GM13977 (cell line): ENCODE measurements at regions not wholly inside any gene's neighbourhood (a gene's known extent, or its start where the extent isn't known, plus 50 kb on each side); places are given as distances from the start of the nearest gene placed in this dataset.

Experiments used
- DNase-seq: peaks from one replicate; pipeline ENCODE4 v3.0.0; 2012; ENCODE audit warnings: low spot score
- in situ Hi-C: fragments of 300-500 bp; cut with MboI; formaldehyde crosslinking; loops from one replicate; pipeline ENCODE4 v1.12.0; 2022; ENCODE audit warnings: low sequenced_read_pairs, low pct_unique_long_range_greater_than_20kb, mixed read lengths, inconsistent platforms; ENCODE audit not compliant: unreplicated experiment
- TF ChIP-seq, protein P1 (sequence below): IDR thresholded peaks from 2 replicates; pipeline ENCODE4 v1.5.1; 2012; ENCODE audit warnings: mild to moderate bottlenecking, control low read depth; ENCODE audit not compliant: insufficient read depth; ENCODE audit errors: extremely low read depth, missing control alignments

DNA sequence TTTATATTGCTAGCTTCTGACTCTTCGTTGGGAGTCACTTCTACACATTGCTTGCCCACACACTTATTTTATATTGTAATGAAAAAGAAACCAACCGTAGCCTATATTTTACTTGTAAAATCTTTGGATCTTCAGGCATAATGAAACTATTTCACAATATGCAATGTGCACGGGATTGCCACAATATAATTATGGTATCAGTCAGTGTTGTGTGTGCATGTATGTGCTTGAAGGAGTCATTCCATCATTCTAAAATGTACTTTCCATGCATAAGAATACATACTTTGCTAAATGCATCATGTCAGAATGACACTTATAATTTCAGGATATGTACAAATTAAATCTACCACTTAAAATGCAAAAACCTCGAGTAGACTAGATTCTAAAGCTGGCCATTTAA lies 64.0 kb upstream of the TLE4 start:
- in situ Hi-C loops: no loop called here
- TF ChIP-seq, protein P1, sequence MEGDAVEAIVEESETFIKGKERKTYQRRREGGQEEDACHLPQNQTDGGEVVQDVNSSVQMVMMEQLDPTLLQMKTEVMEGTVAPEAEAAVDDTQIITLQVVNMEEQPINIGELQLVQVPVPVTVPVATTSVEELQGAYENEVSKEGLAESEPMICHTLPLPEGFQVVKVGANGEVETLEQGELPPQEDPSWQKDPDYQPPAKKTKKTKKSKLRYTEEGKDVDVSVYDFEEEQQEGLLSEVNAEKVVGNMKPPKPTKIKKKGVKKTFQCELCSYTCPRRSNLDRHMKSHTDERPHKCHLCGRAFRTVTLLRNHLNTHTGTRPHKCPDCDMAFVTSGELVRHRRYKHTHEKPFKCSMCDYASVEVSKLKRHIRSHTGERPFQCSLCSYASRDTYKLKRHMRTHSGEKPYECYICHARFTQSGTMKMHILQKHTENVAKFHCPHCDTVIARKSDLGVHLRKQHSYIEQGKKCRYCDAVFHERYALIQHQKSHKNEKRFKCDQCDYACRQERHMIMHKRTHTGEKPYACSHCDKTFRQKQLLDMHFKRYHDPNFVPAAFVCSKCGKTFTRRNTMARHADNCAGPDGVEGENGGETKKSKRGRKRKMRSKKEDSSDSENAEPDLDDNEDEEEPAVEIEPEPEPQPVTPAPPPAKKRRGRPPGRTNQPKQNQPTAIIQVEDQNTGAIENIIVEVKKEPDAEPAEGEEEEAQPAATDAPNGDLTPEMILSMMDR: no peak
- DNase-seq: no peak

DNA sequence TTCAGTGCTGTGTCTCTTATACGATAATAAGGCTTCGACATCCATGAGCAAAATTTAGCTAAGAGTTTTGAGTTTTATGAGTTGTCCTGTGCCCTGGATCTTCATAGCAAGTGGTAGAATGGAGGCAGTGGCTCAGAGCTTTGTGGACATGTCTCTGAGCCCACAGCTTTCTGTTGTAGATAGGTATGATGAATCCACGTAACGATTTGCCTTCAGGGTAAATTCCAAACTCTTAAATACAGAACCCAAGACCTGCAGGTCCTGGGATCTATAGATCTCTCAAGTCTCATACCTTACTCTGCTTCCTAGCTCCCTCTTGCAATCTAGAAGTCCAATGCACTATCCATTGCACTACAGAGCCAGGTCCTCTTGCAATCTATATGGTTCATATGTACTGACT lies 59.5 kb upstream of the TLE4 start:
- in situ Hi-C loops: no loop called here

More for the DNA sequence above, 59.5 kb upstream of the TLE4 start:
- no peak for DNase-seq
- TF ChIP-seq, protein P1: no peak
